HUES48 (cell line): ENCODE measurements at regions not wholly inside any gene's neighbourhood (a gene's known extent, or its start where the extent isn't known, plus 50 kb on each side); places are given as distances from the start of the nearest gene placed in this dataset.
"Not testable (repeated sequence)": the region's sequence is repeated elsewhere in the genome, so short reads cannot be mapped to it uniquely, and the experiment has no call there.

Experiments
- H3K27ac ChIP-seq: one replicate; pipeline ENCODE4 v1.7.0; 2013; ENCODE audit warnings: low read depth, low read length, inconsistent platforms
- H3K27me3 ChIP-seq: 2 replicates; pipeline ENCODE4 v1.6.1; 2013; ENCODE audit warnings: mild to moderate bottlenecking, low read length; ENCODE audit not compliant: control insufficient read depth, insufficient read depth
- H3K36me3 ChIP-seq: 2 replicates; pipeline ENCODE4 v1.6.1; 2013; ENCODE audit warnings: low read length; ENCODE audit not compliant: control insufficient read depth, insufficient read depth
- H3K4me1 ChIP-seq: 2 replicates; pipeline ENCODE4 v1.6.1; 2013; ENCODE audit warnings: mild to moderate bottlenecking, low read length; ENCODE audit not compliant: control insufficient read depth, insufficient read depth
- H3K4me3 ChIP-seq: 2 replicates; pipeline ENCODE4 v1.5.1; 2013; ENCODE audit warnings: mild to moderate bottlenecking, low read depth, low read length
- H3K9ac ChIP-seq: 2 replicates; pipeline ENCODE4 v1.6.1; 2013; ENCODE audit warnings: mild to moderate bottlenecking, low read depth, low read length, moderate library complexity
- H3K9me3 ChIP-seq: 2 replicates; pipeline ENCODE4 v1.6.1; 2013; ENCODE audit warnings: low read length; ENCODE audit not compliant: control insufficient read depth, insufficient read depth

GRCh38 chr6:167400482-167401138 is 75.7 kb downstream of the TTLL2 start:
- H3K4me3 ChIP-seq = no peak overlapping the region
- no peaks in the 10 kb centered on the region for H3K27me3 ChIP-seq
- no peak overlapping the region for H3K27ac ChIP-seq
- H3K9me3 ChIP-seq = no peaks in the 10 kb centered on the region
- peaks cover 3% of the 10 kb centered on the region; the same call in 1 of the 2 replicates for H3K4me1 ChIP-seq
- H3K9ac ChIP-seq = no peak overlapping the region
- no peaks in the 10 kb centered on the region for H3K36me3 ChIP-seq

GRCh38 chr6:167401525-167402194 is 76.8 kb downstream of the TTLL2 start:
- peaks cover 4% of the 10 kb centered on the region; the same call in 1 of the 2 replicates for H3K4me1 ChIP-seq
- H3K9me3 ChIP-seq = no peaks in the 10 kb centered on the region
- H3K27ac ChIP-seq = no peak overlapping the region
- no peak overlapping the region for H3K4me3 ChIP-seq
- no peaks in the 10 kb centered on the region for H3K36me3 ChIP-seq
- no peak overlapping the region for H3K9ac ChIP-seq
- H3K27me3 ChIP-seq = no peaks in the 10 kb centered on the region

- Histone ChIP-seq H3K4me3 (no peak overlapping the region), H3K27ac (no peak overlapping the region), H3K27me3 (no peaks in the 10 kb centered on the region), H3K36me3 (no peaks in the 10 kb centered on the region), H3K9me3 (no peaks in the 10 kb centered on the region), H3K9ac (no peak overlapping the region), H3K4me1 (peaks cover 7% of the 10 kb centered on the region; the same call in 1 of the 2 replicates)
Observed at GRCh38 chr6:167402195-167402686, 77.4 kb downstream of the TTLL2 start.

GRCh38 chr6:167403427-167403826 is 78.5 kb downstream of the TTLL2 start:
- Histone ChIP-seq H3K4me1 (peaks cover 11% of the 10 kb centered on the region; the same call in 1 of the 2 replicates), H3K9me3 (no peaks in the 10 kb centered on the region), H3K27me3 (no peaks in the 10 kb centered on the region), H3K9ac (no peak overlapping the region), H3K36me3 (no peaks in the 10 kb centered on the region), H3K27ac (no peak overlapping the region), H3K4me3 (no peak overlapping the region)

GRCh38 chr6:167404385-167405049 is 79.6 kb downstream of the TTLL2 start:
- Histone ChIP-seq H3K27ac (no peak overlapping the region), H3K4me1 (peaks cover 11% of the 10 kb centered on the region; the same call in 1 of the 2 replicates), H3K9me3 (no peaks in the 10 kb centered on the region), H3K36me3 (no peaks in the 10 kb centered on the region), H3K27me3 (no peaks in the 10 kb centered on the region), H3K4me3 (no peak overlapping the region), H3K9ac (no peak overlapping the region)

- no peak overlapping the region for H3K4me3 ChIP-seq
- H3K9ac ChIP-seq = no peak overlapping the region
- H3K27me3 ChIP-seq = no peaks in the 10 kb centered on the region
- H3K9me3 ChIP-seq = no peaks in the 10 kb centered on the region
- no peak overlapping the region for H3K27ac ChIP-seq
- peaks cover 11% of the 10 kb centered on the region; the same call in 1 of the 2 replicates for H3K4me1 ChIP-seq
- no peaks in the 10 kb centered on the region for H3K36me3 ChIP-seq
Observed at GRCh38 chr6:167405778-167406532, 81.1 kb downstream of the TTLL2 start.

GRCh38 chr6:167406533-167407238 is 81.8 kb downstream of the TTLL2 start:
- H3K4me1 ChIP-seq, H3K36me3 ChIP-seq, H3K27me3 ChIP-seq, H3K9me3 ChIP-seq, H3K9ac ChIP-seq, H3K27ac ChIP-seq, H3K4me3 ChIP-seq: not testable (repeated sequence)

GRCh38 chr6:167407239-167408064 is 82.6 kb downstream of the TTLL2 start:
- no peak overlapping the region for H3K4me3 ChIP-seq
- no peaks in the 10 kb centered on the region for H3K36me3 ChIP-seq
- no peaks in the 10 kb centered on the region for H3K9me3 ChIP-seq
- H3K27me3 ChIP-seq = no peaks in the 10 kb centered on the region
- no peak overlapping the region for H3K27ac ChIP-seq
- H3K4me1 ChIP-seq = peaks cover 8% of the 10 kb centered on the region; the same call in 1 of the 2 replicates
- H3K9ac ChIP-seq = no peak overlapping the region

GRCh38 chr6:167408235-167408869 is 83.5 kb downstream of the TTLL2 start:
- no peak overlapping the region for H3K4me3 ChIP-seq
- H3K4me1 ChIP-seq = peaks cover 8% of the 10 kb centered on the region; the same call in 1 of the 2 replicates
- H3K9ac ChIP-seq = no peak overlapping the region
- no peaks in the 10 kb centered on the region for H3K27me3 ChIP-seq
- no peak overlapping the region for H3K27ac ChIP-seq
- H3K36me3 ChIP-seq = no peaks in the 10 kb centered on the region
- no peaks in the 10 kb centered on the region for H3K9me3 ChIP-seq
